ENCODE measurements at regions not wholly inside any gene's neighbourhood (a gene's known extent, or its start where the extent isn't known, plus 50 kb on each side); places are given as distances from the start of the nearest gene placed in this dataset.
A peak's percentile ranks its signal among the peaks of the same experiment; 100 is the strongest.

- TF ChIP-seq FOXM1 (IDR thresholded peaks at IDR 0.05; ENCODE audit: borderline replicate concordance, low read depth) (no peak), REST (IDR thresholded peaks at IDR 0.05; ENCODE audit: low read depth) (no peak), EGR1 (IDR thresholded peaks at IDR 0.05) (no peak), TAF1 (IDR thresholded peaks at IDR 0.05; ENCODE audit: low read depth) (no peak), CEBPB (IDR thresholded peaks at IDR 0.05) (no peak), RAD21 (IDR thresholded peaks at IDR 0.05; ENCODE audit: low read depth) (peak; percentile 61)
These were observed 503.6 kb upstream of the NAALADL2 start for GRCh38 chr3:174355505-174355904.
